ENCODE measurements at regions not wholly inside any gene's neighbourhood (a gene's known extent, or its start where the extent isn't known, plus 50 kb on each side); places are given as distances from the start of the nearest gene placed in this dataset.

- no peak overlapping the region for H3K27ac Mint-ChIP-seq
- Histone ChIP-seq H3K4me3 (ENCODE audit: low read length) (no peak overlapping the region), H3K27ac (ENCODE audit: low read length) (no peak overlapping the region), H3K27me3 (ENCODE audit: control insufficient read depth, insufficient read depth, low read length) (no peaks in the 10 kb centered on the region), H3K36me3 (ENCODE audit: control insufficient read depth, insufficient read depth, low read length) (no peaks in the 10 kb centered on the region), H3K9me3 (ENCODE audit: control insufficient read depth, insufficient read depth, low read length) (peaks cover 5% of the 10 kb centered on the region), H3K4me1 (ENCODE audit: control insufficient read depth, insufficient read depth, low read length) (no peaks in the 10 kb centered on the region)
- WGBS (ENCODE audit: insufficient coverage), result 49% methylated on average over 5 of the region's 6 CpGs
- no peak overlapping the region for H3K4me3 Mint-ChIP-seq
- TF ChIP-seq, protein P1, sequence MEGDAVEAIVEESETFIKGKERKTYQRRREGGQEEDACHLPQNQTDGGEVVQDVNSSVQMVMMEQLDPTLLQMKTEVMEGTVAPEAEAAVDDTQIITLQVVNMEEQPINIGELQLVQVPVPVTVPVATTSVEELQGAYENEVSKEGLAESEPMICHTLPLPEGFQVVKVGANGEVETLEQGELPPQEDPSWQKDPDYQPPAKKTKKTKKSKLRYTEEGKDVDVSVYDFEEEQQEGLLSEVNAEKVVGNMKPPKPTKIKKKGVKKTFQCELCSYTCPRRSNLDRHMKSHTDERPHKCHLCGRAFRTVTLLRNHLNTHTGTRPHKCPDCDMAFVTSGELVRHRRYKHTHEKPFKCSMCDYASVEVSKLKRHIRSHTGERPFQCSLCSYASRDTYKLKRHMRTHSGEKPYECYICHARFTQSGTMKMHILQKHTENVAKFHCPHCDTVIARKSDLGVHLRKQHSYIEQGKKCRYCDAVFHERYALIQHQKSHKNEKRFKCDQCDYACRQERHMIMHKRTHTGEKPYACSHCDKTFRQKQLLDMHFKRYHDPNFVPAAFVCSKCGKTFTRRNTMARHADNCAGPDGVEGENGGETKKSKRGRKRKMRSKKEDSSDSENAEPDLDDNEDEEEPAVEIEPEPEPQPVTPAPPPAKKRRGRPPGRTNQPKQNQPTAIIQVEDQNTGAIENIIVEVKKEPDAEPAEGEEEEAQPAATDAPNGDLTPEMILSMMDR (IDR thresholded peaks at IDR 0.05), result no peak
- H3K27me3 Mint-ChIP-seq (ENCODE audit: low read depth in 2 of 2), result no peaks in the 10 kb centered on the region
- ATAC-seq (no peak), DNase-seq (no peak)
- peaks cover 7% of the 10 kb centered on the region for H3K36me3 Mint-ChIP-seq
- intact Hi-C loops (cut with micrococcal nuclease), result no loop called here
- no peaks in the 10 kb centered on the region for H3K4me1 Mint-ChIP-seq
- H3K9me3 Mint-ChIP-seq, result peaks cover 12 to 23% of the 10 kb centered on the region in 2 donors
These were observed 1377.0 kb downstream of the SUCLG1 start for GRCh38 chr2:83081826-83082690.

GRCh38 chr2:83079007-83079406 lies 1380.1 kb downstream of the SUCLG1 start:
- H3K27ac Mint-ChIP-seq, result no peak overlapping the region

GRCh38 chr2:83072767-83073166 lies 1386.3 kb downstream of the SUCLG1 start:
- peaks cover 2% of the 10 kb centered on the region for H3K9me3 ChIP-seq (ENCODE audit: control insufficient read depth, insufficient read depth, low read length)
- Mint-ChIP-seq H3K36me3 (peaks cover 10% of the 10 kb centered on the region), H3K4me3 (no peak overlapping the region), H3K9me3 (peaks cover 12 to 22% of the 10 kb centered on the region in 2 donors), H3K27ac (no peak overlapping the region), H3K27me3 (ENCODE audit: low read depth in 2 of 2) (no peaks in the 10 kb centered on the region), H3K4me1 (no peaks in the 10 kb centered on the region)
- H3K4me3 ChIP-seq (ENCODE audit: low read length), result no peak overlapping the region
- TF ChIP-seq, protein P1 (IDR thresholded peaks at IDR 0.05), result no peak
- H3K27ac ChIP-seq (ENCODE audit: low read length), result no peak overlapping the region
- no peaks in the 10 kb centered on the region for H3K4me1 ChIP-seq (ENCODE audit: control insufficient read depth, insufficient read depth, low read length)
- H3K36me3 ChIP-seq (ENCODE audit: control insufficient read depth, insufficient read depth, low read length), result no peaks in the 10 kb centered on the region
- ATAC-seq (no peak), DNase-seq (no peak)
- no peaks in the 10 kb centered on the region for H3K27me3 ChIP-seq (ENCODE audit: control insufficient read depth, insufficient read depth, low read length)
- intact Hi-C loops (cut with micrococcal nuclease), result no loop called here

More at GRCh38 chr2:83079007-83079406, 1380.1 kb downstream of the SUCLG1 start:
- ATAC-seq (no peak), DNase-seq (no peak)
- Mint-ChIP-seq H3K9me3 (peaks cover 14 to 27% of the 10 kb centered on the region in 2 donors), H3K4me3 (no peak overlapping the region), H3K27me3 (ENCODE audit: low read depth in 2 of 2) (no peaks in the 10 kb centered on the region), H3K36me3 (peaks cover 5% of the 10 kb centered on the region), H3K4me1 (no peaks in the 10 kb centered on the region)
- H3K9me3 ChIP-seq (ENCODE audit: control insufficient read depth, insufficient read depth, low read length), result no peaks in the 10 kb centered on the region
- TF ChIP-seq, protein P1 (IDR thresholded peaks at IDR 0.05), result no peak
- no CpG with 5 or more reads among the region's 2 CpGs for WGBS (ENCODE audit: insufficient coverage)
- H3K27me3 ChIP-seq (ENCODE audit: control insufficient read depth, insufficient read depth, low read length), result no peaks in the 10 kb centered on the region
- intact Hi-C loops (cut with micrococcal nuclease), result no loop called here
- H3K4me3 ChIP-seq (ENCODE audit: low read length), result no peak overlapping the region
- no peak overlapping the region for H3K27ac ChIP-seq (ENCODE audit: low read length)
- no peaks in the 10 kb centered on the region for H3K36me3 ChIP-seq (ENCODE audit: control insufficient read depth, insufficient read depth, low read length)
- H3K4me1 ChIP-seq (ENCODE audit: control insufficient read depth, insufficient read depth, low read length), result no peaks in the 10 kb centered on the region

- Mint-ChIP-seq H3K27me3 (ENCODE audit: low read depth in 2 of 2) (no peaks in the 10 kb centered on the region), H3K36me3 (peaks cover 10% of the 10 kb centered on the region), H3K4me3 (no peak overlapping the region), H3K27ac (no peak overlapping the region), H3K9me3 (peaks cover 12 to 22% of the 10 kb centered on the region in 2 donors), H3K4me1 (no peaks in the 10 kb centered on the region)
- ATAC-seq (no peak), DNase-seq (no peak)
- H3K27me3 ChIP-seq (ENCODE audit: control insufficient read depth, insufficient read depth, low read length), result no peaks in the 10 kb centered on the region
- H3K9me3 ChIP-seq (ENCODE audit: control insufficient read depth, insufficient read depth, low read length), result peaks cover 2% of the 10 kb centered on the region
- H3K4me1 ChIP-seq (ENCODE audit: control insufficient read depth, insufficient read depth, low read length), result no peaks in the 10 kb centered on the region
- intact Hi-C loops (cut with micrococcal nuclease), result no loop called here
- no peaks in the 10 kb centered on the region for H3K36me3 ChIP-seq (ENCODE audit: control insufficient read depth, insufficient read depth, low read length)
- H3K4me3 ChIP-seq (ENCODE audit: low read length), result no peak overlapping the region
- H3K27ac ChIP-seq (ENCODE audit: low read length), result no peak overlapping the region
- TF ChIP-seq, protein P1 (IDR thresholded peaks at IDR 0.05), result no peak
- 100% methylated on average over 1 of the region's 1 CpG for WGBS (ENCODE audit: insufficient coverage)
These were observed 1387.2 kb downstream of the SUCLG1 start for GRCh38 chr2:83071914-83072313.

Data from natural killer cell (primary cell).